Activated effector memory CD4-positive, alpha-beta T cell treated with Interleukin-2 at 50 U/mL for 16 hours (primary cell): ENCODE measurements at regions not wholly inside any gene's neighbourhood (a gene's known extent, or its start where the extent isn't known, plus 50 kb on each side); places are given as distances from the start of the nearest gene placed in this dataset.
A peak's percentile ranks its signal among the peaks of the same experiment; 100 is the strongest.

Experiments used
- DNase-seq: peaks from one replicate; pipeline ENCODE4 v3.0.0-alpha.2; 2020

- DNase-seq = no peak
Measured at GRCh38 chr12:92528586-92528985, 174.2 kb upstream of the PLEKHG7 start.

- DNase-seq = no peak
Measured at GRCh38 chr12:92528097-92528496, 174.7 kb upstream of the PLEKHG7 start.

GRCh38 chr12:92524489-92524888 lies 178.3 kb upstream of the PLEKHG7 start:
- no peak for DNase-seq

GRCh38 chr12:92520511-92520910 lies 182.3 kb upstream of the PLEKHG7 start:
- no peak for DNase-seq

GRCh38 chr12:92519284-92519683 lies 183.5 kb upstream of the PLEKHG7 start:
- DNase-seq = no peak

- no peak for DNase-seq
Measured at GRCh38 chr12:92518071-92518470, 184.7 kb upstream of the PLEKHG7 start.

GRCh38 chr12:92516277-92516600 lies 186.6 kb upstream of the PLEKHG7 start:
- no peak for DNase-seq

GRCh38 chr12:92513231-92513730 lies 189.5 kb upstream of the PLEKHG7 start:
- DNase-seq = no peak

GRCh38 chr12:92511786-92512185 lies 191.0 kb upstream of the PLEKHG7 start:
- no peak for DNase-seq

- no peak for DNase-seq
Measured at GRCh38 chr12:92509156-92509738, 193.5 kb upstream of the PLEKHG7 start.

- no peak for DNase-seq
Measured at GRCh38 chr12:92506891-92507290, 195.9 kb upstream of the PLEKHG7 start.

GRCh38 chr12:92506460-92506859 lies 196.3 kb upstream of the PLEKHG7 start:
- no peak for DNase-seq

- DNase-seq = peak; percentile 32
Measured at GRCh38 chr12:92505254-92506231, 197.2 kb upstream of the PLEKHG7 start.

GRCh38 chr12:92504594-92504981 lies 198.2 kb upstream of the PLEKHG7 start:
- DNase-seq = no peak

- DNase-seq = no peak
Measured at GRCh38 chr12:92503971-92504593, 198.7 kb upstream of the PLEKHG7 start.

GRCh38 chr12:92503029-92503931 lies 199.5 kb upstream of the PLEKHG7 start:
- no peak for DNase-seq

- DNase-seq = no peak
Measured at GRCh38 chr12:92502417-92503028, 200.3 kb upstream of the PLEKHG7 start.

- no peak for DNase-seq
Measured at GRCh38 chr12:92496790-92497189, 206.0 kb upstream of the PLEKHG7 start.

GRCh38 chr12:92495108-92495507 lies 207.7 kb upstream of the PLEKHG7 start:
- DNase-seq = no peak

GRCh38 chr12:92493816-92494215 lies 209.0 kb upstream of the PLEKHG7 start:
- DNase-seq = no peak

- no peak for DNase-seq
Measured at GRCh38 chr12:92492995-92493394, 209.8 kb upstream of the PLEKHG7 start.

- no peak for DNase-seq
Measured at GRCh38 chr12:92492291-92492690, 210.5 kb upstream of the PLEKHG7 start.
